ENCODE measurements at regions not wholly inside any gene's neighbourhood (a gene's known extent, or its start where the extent isn't known, plus 50 kb on each side); places are given as distances from the start of the nearest gene placed in this dataset.
"Not testable (repeated sequence)": the region's sequence is repeated elsewhere in the genome, so short reads cannot be mapped to it uniquely, and the experiment has no call there.

GRCh38 chr3:34090876-34091275 lies 292.4 kb downstream of the PDCD6IP start:
- 35% methylated on average over 3 of the region's 4 CpGs for WGBS (ENCODE audit: insufficient coverage)
- peak in 2 of 6 donors; percentile 22 to 37 for DNase-seq (ENCODE audit: low read depth in 4 of 6, low spot score in 6 of 6)
- Histone ChIP-seq H3K36me3 (ENCODE audit: control insufficient read depth, insufficient read depth, low read length) (no peaks in the 10 kb centered on the region), H3K4me1 (ENCODE audit: control insufficient read depth, insufficient read depth, low read length) (peaks cover 3% of the 10 kb centered on the region), H3K4me3 (ENCODE audit: low read depth, low read length) (no peak overlapping the region), H3K9me3 (ENCODE audit: control insufficient read depth, insufficient read depth, low read length) (peaks cover 1% of the 10 kb centered on the region), H3K27me3 (ENCODE audit: control insufficient read depth, insufficient read depth, low read length) (no peaks in the 10 kb centered on the region), H3K27ac (ENCODE audit: low read depth, low read length) (no peak overlapping the region)

DNA sequence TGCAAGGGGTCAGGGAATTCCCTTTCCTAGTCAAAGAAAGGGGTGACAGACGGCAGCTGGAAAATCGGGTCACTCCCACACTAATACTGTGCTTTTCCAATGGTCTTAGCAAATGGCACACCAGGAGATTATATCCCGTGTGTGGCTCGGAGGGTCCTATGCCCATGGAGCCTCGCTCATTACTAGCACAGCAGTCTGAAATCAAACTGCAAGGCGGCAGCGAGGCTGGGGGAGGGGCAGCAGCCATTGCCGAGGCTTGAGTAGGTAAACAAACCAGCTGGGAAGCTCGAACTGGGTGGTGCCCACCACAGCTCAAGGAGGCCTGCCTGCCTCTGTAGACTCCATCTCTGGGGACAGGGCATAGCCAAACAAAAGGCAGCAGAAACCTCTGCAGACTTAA lies 295.9 kb downstream of the PDCD6IP start:
- not testable (repeated sequence) for H3K4me1 ChIP-seq (ENCODE audit: control insufficient read depth, insufficient read depth, low read length); DNase-seq (ENCODE audit: low read depth in 4 of 6, low spot score in 6 of 6); H3K9me3 ChIP-seq (ENCODE audit: control insufficient read depth, insufficient read depth, low read length); H3K36me3 ChIP-seq (ENCODE audit: control insufficient read depth, insufficient read depth, low read length); H3K27ac ChIP-seq (ENCODE audit: low read depth, low read length); H3K27me3 ChIP-seq (ENCODE audit: control insufficient read depth, insufficient read depth, low read length); H3K4me3 ChIP-seq (ENCODE audit: low read depth, low read length)
- over 99% methylated on average over 9 of the region's 9 CpGs for WGBS (ENCODE audit: insufficient coverage)

DNA sequence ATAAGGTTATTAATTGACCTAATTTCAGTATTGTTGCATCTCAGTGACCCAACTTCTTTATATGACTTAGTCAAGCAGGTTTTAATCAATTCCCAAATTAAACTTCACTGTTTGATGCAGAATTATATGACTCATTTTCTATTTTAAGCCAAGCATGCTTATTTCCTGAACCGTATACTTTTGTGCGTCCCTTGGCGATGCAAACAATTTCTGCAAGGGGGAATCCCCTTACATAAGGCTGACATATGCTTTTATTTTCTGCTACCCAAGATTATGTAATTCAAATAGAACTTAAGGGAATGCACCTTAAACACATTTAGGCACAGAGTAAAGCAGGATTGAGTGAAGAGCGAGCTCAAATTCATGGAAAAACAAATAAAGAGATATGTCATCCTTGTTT lies 303.9 kb downstream of the PDCD6IP start:
- H3K36me3 ChIP-seq (ENCODE audit: control insufficient read depth, insufficient read depth, low read length) = no peaks in the 10 kb centered on the region
- no peaks in the 10 kb centered on the region for H3K4me1 ChIP-seq (ENCODE audit: control insufficient read depth, insufficient read depth, low read length)
- no peaks in the 10 kb centered on the region for H3K27me3 ChIP-seq (ENCODE audit: control insufficient read depth, insufficient read depth, low read length)
- WGBS (ENCODE audit: insufficient coverage) = no CpG with 5 or more reads among the region's 4 CpGs
- peaks cover 2% of the 10 kb centered on the region for H3K9me3 ChIP-seq (ENCODE audit: control insufficient read depth, insufficient read depth, low read length)
- no peak overlapping the region for H3K27ac ChIP-seq (ENCODE audit: low read depth, low read length)
- no peak overlapping the region for H3K4me3 ChIP-seq (ENCODE audit: low read depth, low read length)
- no peak for DNase-seq (ENCODE audit: low read depth in 4 of 6, low spot score in 6 of 6)

- WGBS (ENCODE audit: insufficient coverage) = no CpG with 5 or more reads among the region's 3 CpGs
Measured at GRCh38 chr3:34106379-34106778, 307.9 kb downstream of the PDCD6IP start.

GRCh38 chr3:34106879-34107278 lies 308.4 kb downstream of the PDCD6IP start:
- H3K36me3 ChIP-seq (ENCODE audit: control insufficient read depth, insufficient read depth, low read length) = no peaks in the 10 kb centered on the region
- no peak overlapping the region for H3K4me3 ChIP-seq (ENCODE audit: low read depth, low read length)
- DNase-seq (ENCODE audit: low read depth in 4 of 6, low spot score in 6 of 6) = peak in 2 of 6 donors; percentile 49 to 66
- no peak overlapping the region for H3K27ac ChIP-seq (ENCODE audit: low read depth, low read length)
- no peaks in the 10 kb centered on the region for H3K4me1 ChIP-seq (ENCODE audit: control insufficient read depth, insufficient read depth, low read length)
- no peaks in the 10 kb centered on the region for H3K27me3 ChIP-seq (ENCODE audit: control insufficient read depth, insufficient read depth, low read length)
- H3K9me3 ChIP-seq (ENCODE audit: control insufficient read depth, insufficient read depth, low read length) = no peaks in the 10 kb centered on the region
- 86% methylated on average over 1 of the region's 2 CpGs for WGBS (ENCODE audit: insufficient coverage)

More at GRCh38 chr3:34106379-34106778, 307.9 kb downstream of the PDCD6IP start:
- no peak for DNase-seq (ENCODE audit: low read depth in 4 of 6, low spot score in 6 of 6)
- no peaks in the 10 kb centered on the region for H3K4me1 ChIP-seq (ENCODE audit: control insufficient read depth, insufficient read depth, low read length)
- H3K27ac ChIP-seq (ENCODE audit: low read depth, low read length) = no peak overlapping the region
- H3K36me3 ChIP-seq (ENCODE audit: control insufficient read depth, insufficient read depth, low read length) = no peaks in the 10 kb centered on the region
- no peaks in the 10 kb centered on the region for H3K9me3 ChIP-seq (ENCODE audit: control insufficient read depth, insufficient read depth, low read length)
- no peaks in the 10 kb centered on the region for H3K27me3 ChIP-seq (ENCODE audit: control insufficient read depth, insufficient read depth, low read length)
- no peak overlapping the region for H3K4me3 ChIP-seq (ENCODE audit: low read depth, low read length)

GRCh38 chr3:34107669-34108068 lies 309.2 kb downstream of the PDCD6IP start:
- 95% methylated on average over 2 of the region's 4 CpGs for whole genome bisulfite sequencing (ENCODE audit: insufficient coverage)
- Histone ChIP-seq H3K36me3 (ENCODE audit: control insufficient read depth, insufficient read depth, low read length) (no peaks in the 10 kb centered on the region), H3K27ac (ENCODE audit: low read depth, low read length) (no peak overlapping the region), H3K27me3 (ENCODE audit: control insufficient read depth, insufficient read depth, low read length) (no peaks in the 10 kb centered on the region), H3K4me3 (ENCODE audit: low read depth, low read length) (no peak overlapping the region), H3K4me1 (ENCODE audit: control insufficient read depth, insufficient read depth, low read length) (no peaks in the 10 kb centered on the region), H3K9me3 (ENCODE audit: control insufficient read depth, insufficient read depth, low read length) (no peaks in the 10 kb centered on the region)
- no peak for DNase-seq (ENCODE audit: low read depth in 4 of 6, low spot score in 6 of 6)

GRCh38 chr3:34109021-34109420 lies 310.6 kb downstream of the PDCD6IP start:
- no peak overlapping the region for H3K27ac ChIP-seq (ENCODE audit: low read depth, low read length)
- no peak overlapping the region for H3K4me3 ChIP-seq (ENCODE audit: low read depth, low read length)
- H3K27me3 ChIP-seq (ENCODE audit: control insufficient read depth, insufficient read depth, low read length) = no peaks in the 10 kb centered on the region
- DNase-seq (ENCODE audit: low read depth in 4 of 6, low spot score in 6 of 6) = peak in 2 of 6 donors; percentile 27 to 37
- H3K4me1 ChIP-seq (ENCODE audit: control insufficient read depth, insufficient read depth, low read length) = no peaks in the 10 kb centered on the region
- WGBS (ENCODE audit: insufficient coverage) = 0% methylated on average over 1 of the region's 1 CpG
- H3K36me3 ChIP-seq (ENCODE audit: control insufficient read depth, insufficient read depth, low read length) = no peaks in the 10 kb centered on the region
- no peaks in the 10 kb centered on the region for H3K9me3 ChIP-seq (ENCODE audit: control insufficient read depth, insufficient read depth, low read length)

DNA sequence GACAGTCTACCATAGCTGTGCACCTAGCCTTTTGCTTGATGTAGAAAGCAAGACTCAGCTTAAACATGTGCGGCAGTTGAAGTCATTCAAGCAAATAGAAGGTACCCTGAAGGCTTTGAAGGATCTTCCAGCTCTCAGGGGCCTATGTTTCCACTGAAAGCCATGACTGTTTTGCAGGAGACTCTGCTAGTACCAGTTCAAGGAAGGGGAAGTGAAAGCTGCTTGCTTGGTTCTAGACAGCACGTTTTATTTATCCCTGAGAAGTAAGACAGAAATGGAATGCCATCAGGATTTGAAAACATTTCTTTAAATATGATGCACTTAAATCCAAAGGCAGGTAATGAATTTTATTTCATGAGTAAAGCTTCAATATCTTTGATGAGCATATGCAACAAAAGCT lies 311.4 kb downstream of the PDCD6IP start:
- no peak overlapping the region for H3K27ac ChIP-seq (ENCODE audit: low read depth, low read length)
- no peaks in the 10 kb centered on the region for H3K36me3 ChIP-seq (ENCODE audit: control insufficient read depth, insufficient read depth, low read length)
- no peaks in the 10 kb centered on the region for H3K9me3 ChIP-seq (ENCODE audit: control insufficient read depth, insufficient read depth, low read length)
- no peaks in the 10 kb centered on the region for H3K4me1 ChIP-seq (ENCODE audit: control insufficient read depth, insufficient read depth, low read length)
- no peaks in the 10 kb centered on the region for H3K27me3 ChIP-seq (ENCODE audit: control insufficient read depth, insufficient read depth, low read length)
- no peak for DNase-seq (ENCODE audit: low read depth in 4 of 6, low spot score in 6 of 6)
- 100% methylated on average over 1 of the region's 2 CpGs for WGBS (ENCODE audit: insufficient coverage)
- H3K4me3 ChIP-seq (ENCODE audit: low read depth, low read length) = no peak overlapping the region

GRCh38 chr3:34111361-34111760 lies 312.9 kb downstream of the PDCD6IP start:
- Histone ChIP-seq H3K27me3 (ENCODE audit: control insufficient read depth, insufficient read depth, low read length) (no peaks in the 10 kb centered on the region), H3K27ac (ENCODE audit: low read depth, low read length) (no peak overlapping the region), H3K4me3 (ENCODE audit: low read depth, low read length) (no peak overlapping the region), H3K4me1 (ENCODE audit: control insufficient read depth, insufficient read depth, low read length) (no peaks in the 10 kb centered on the region), H3K9me3 (ENCODE audit: control insufficient read depth, insufficient read depth, low read length) (no peaks in the 10 kb centered on the region), H3K36me3 (ENCODE audit: control insufficient read depth, insufficient read depth, low read length) (no peaks in the 10 kb centered on the region)
- no CpG with 5 or more reads among the region's 4 CpGs for WGBS (ENCODE audit: insufficient coverage)
- no peak for DNase-seq (ENCODE audit: low read depth in 4 of 6, low spot score in 6 of 6)

DNA sequence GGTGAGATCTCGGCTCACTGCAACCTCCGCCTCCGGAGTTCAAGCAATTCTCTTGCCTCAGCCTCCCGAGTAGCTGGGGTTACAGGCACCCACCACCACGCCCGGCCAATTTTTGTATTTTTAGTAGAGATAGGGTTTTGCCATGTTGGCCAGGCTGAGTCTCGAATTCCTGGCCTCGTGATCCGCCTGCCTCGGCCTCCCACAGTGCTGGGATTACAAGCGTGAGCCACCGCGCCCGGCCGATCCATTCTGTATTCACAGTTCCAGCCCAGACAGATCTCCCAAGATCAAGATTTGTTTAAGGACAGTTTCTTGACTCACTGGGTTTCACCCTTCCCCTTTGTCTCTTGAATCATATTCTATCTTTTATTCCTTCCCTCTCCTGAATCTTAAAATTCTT lies 313.8 kb downstream of the PDCD6IP start:
- WGBS (ENCODE audit: insufficient coverage) = 99% methylated on average over 14 of the region's 15 CpGs
- H3K27ac ChIP-seq (ENCODE audit: low read depth, low read length); H3K36me3 ChIP-seq (ENCODE audit: control insufficient read depth, insufficient read depth, low read length); H3K9me3 ChIP-seq (ENCODE audit: control insufficient read depth, insufficient read depth, low read length); H3K4me3 ChIP-seq (ENCODE audit: low read depth, low read length); H3K4me1 ChIP-seq (ENCODE audit: control insufficient read depth, insufficient read depth, low read length); DNase-seq (ENCODE audit: low read depth in 4 of 6, low spot score in 6 of 6); H3K27me3 ChIP-seq (ENCODE audit: control insufficient read depth, insufficient read depth, low read length): not testable (repeated sequence)

Measured in spinal cord (tissue), 9 donors.